Mucosa of stomach (tissue), 1 donor: ENCODE measurements at regions not wholly inside any gene's neighbourhood (a gene's known extent, or its start where the extent isn't known, plus 50 kb on each side); places are given as distances from the start of the nearest gene placed in this dataset.
"Not testable (repeated sequence)": the region's sequence is repeated elsewhere in the genome, so short reads cannot be mapped to it uniquely, and the experiment has no call there.

Source experiments
- H3K27me3 ChIP-seq: one replicate; pipeline ENCODE4 v1.7.0; 2013; ENCODE audit warnings: mild to moderate bottlenecking, low read length; ENCODE audit not compliant: control insufficient read depth, insufficient read depth
- H3K36me3 ChIP-seq: one replicate; pipeline ENCODE4 v1.7.0; 2013; ENCODE audit warnings: low read length; ENCODE audit not compliant: control insufficient read depth, insufficient read depth
- H3K4me1 ChIP-seq: one replicate; pipeline ENCODE4 v1.7.0; 2013; ENCODE audit warnings: mild to moderate bottlenecking, low read length; ENCODE audit not compliant: control insufficient read depth, insufficient read depth
- H3K4me3 ChIP-seq: one replicate; pipeline ENCODE4 v1.7.0; 2013; ENCODE audit warnings: low read length
- H3K9ac ChIP-seq: one replicate; pipeline ENCODE4 v1.7.0; 2013; ENCODE audit warnings: mild to moderate bottlenecking, low read length, moderate library complexity
- H3K9me3 ChIP-seq: one replicate; pipeline ENCODE4 v1.7.0; 2013; ENCODE audit warnings: mild to moderate bottlenecking, low read length, moderate library complexity; ENCODE audit not compliant: control insufficient read depth
- donor health status: Pancreatic carcinoma.

GRCh38 chr13:44866411-44866911 is 122.8 kb downstream of the NUFIP1 start:
- Histone ChIP-seq H3K27me3 (no peaks in the 10 kb centered on the region), H3K36me3 (no peaks in the 10 kb centered on the region), H3K4me3 (no peak overlapping the region), H3K9ac (no peak overlapping the region), H3K4me1 (peaks cover 12% of the 10 kb centered on the region), H3K9me3 (no peaks in the 10 kb centered on the region)

DNA sequence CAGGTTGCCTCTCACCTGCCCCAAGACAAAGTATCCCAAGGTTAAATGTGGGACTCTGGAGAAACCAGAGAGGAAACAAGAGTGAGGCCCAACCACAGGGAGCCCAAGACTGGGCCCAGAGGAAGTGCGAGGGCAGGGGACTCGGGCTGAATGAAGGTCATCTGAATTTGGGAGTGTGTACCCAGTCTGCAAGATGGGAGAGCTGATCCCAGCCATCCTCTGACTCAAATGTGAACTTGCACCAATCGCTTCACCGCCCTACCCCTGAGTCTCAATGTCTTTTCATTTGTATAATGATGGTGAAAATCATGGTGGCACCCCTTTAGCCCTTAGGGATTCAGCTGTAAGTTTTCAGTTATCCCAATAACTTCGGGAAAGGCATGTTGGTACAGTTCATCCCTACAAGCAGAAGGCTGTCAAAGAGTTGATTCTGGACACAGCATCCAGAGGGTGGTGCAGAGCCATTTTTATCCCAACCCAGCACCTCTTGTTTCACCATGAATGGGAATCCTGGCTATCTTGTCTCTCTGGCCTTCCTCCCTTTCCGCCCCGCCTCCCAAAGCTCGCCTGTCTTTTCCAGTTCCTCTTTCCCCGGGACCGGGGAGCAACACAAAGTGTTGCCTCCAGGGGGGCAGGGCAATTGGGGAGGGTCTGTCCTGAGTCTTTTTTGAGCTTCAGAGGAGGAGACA is 123.4 kb downstream of the NUFIP1 start:
- Histone ChIP-seq H3K4me1 (peaks cover 9% of the 10 kb centered on the region), H3K4me3 (no peak overlapping the region), H3K36me3 (no peaks in the 10 kb centered on the region), H3K9ac (no peak overlapping the region), H3K9me3 (no peaks in the 10 kb centered on the region), H3K27me3 (no peaks in the 10 kb centered on the region)

GRCh38 chr13:44863641-44864040 is 125.6 kb downstream of the NUFIP1 start:
- H3K9ac ChIP-seq, H3K27me3 ChIP-seq, H3K4me1 ChIP-seq, H3K4me3 ChIP-seq, H3K36me3 ChIP-seq, H3K9me3 ChIP-seq: not testable (repeated sequence)

GRCh38 chr13:44860454-44860853 is 128.8 kb downstream of the NUFIP1 start:
- no peak overlapping the region for H3K4me3 ChIP-seq
- no peaks in the 10 kb centered on the region for H3K4me1 ChIP-seq
- H3K9ac ChIP-seq, result no peak overlapping the region
- no peaks in the 10 kb centered on the region for H3K9me3 ChIP-seq
- H3K27me3 ChIP-seq, result no peaks in the 10 kb centered on the region
- H3K36me3 ChIP-seq, result no peaks in the 10 kb centered on the region

- Histone ChIP-seq H3K4me1 (peaks cover 22% of the 10 kb centered on the region), H3K9ac (no peak overlapping the region), H3K36me3 (no peaks in the 10 kb centered on the region), H3K9me3 (no peaks in the 10 kb centered on the region), H3K4me3 (no peak overlapping the region), H3K27me3 (no peaks in the 10 kb centered on the region)
Observed at GRCh38 chr13:44857736-44858135, 131.5 kb downstream of the NUFIP1 start.

- no peaks in the 10 kb centered on the region for H3K27me3 ChIP-seq
- peaks cover 29% of the 10 kb centered on the region for H3K4me1 ChIP-seq
Observed at GRCh38 chr13:44857061-44857460, 132.2 kb downstream of the NUFIP1 start.

DNA sequence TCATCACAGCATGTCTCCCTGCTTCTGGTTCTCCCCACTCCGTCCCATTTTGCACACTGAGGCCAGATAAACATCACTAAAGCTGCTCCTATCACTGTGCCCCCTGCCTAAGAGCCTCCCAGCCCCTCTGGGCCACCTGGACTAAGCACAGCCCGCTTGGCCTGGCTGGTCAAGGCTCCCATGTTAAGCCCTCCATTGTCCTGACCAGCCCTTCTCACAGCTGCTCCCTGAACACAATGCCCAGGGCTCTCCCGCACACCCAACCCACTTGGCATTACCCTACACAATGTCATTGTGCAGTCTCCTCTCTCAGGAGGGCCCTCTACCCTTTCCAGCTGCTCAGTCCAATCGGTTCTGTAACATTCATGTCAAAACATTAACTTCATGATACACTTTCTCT is 133.4 kb downstream of the NUFIP1 start:
- no peaks in the 10 kb centered on the region for H3K36me3 ChIP-seq
- H3K4me3 ChIP-seq, result no peak overlapping the region
- no peaks in the 10 kb centered on the region for H3K9me3 ChIP-seq
- H3K4me1 ChIP-seq, result peaks cover 29% of the 10 kb centered on the region
- H3K27me3 ChIP-seq, result no peaks in the 10 kb centered on the region
- H3K9ac ChIP-seq, result no peak overlapping the region

More at GRCh38 chr13:44857061-44857460, 132.2 kb downstream of the NUFIP1 start:
- Histone ChIP-seq H3K9me3 (no peaks in the 10 kb centered on the region), H3K9ac (no peak overlapping the region), H3K36me3 (no peaks in the 10 kb centered on the region), H3K4me3 (no peak overlapping the region)

- peak overlapping the region; percentile 45 for H3K9ac ChIP-seq
- no peaks in the 10 kb centered on the region for H3K36me3 ChIP-seq
- no peaks in the 10 kb centered on the region for H3K27me3 ChIP-seq
- H3K9me3 ChIP-seq, result no peaks in the 10 kb centered on the region
- H3K4me3 ChIP-seq, result no peak overlapping the region
- peaks cover 29% of the 10 kb centered on the region for H3K4me1 ChIP-seq
Observed at GRCh38 chr13:44854313-44855060, 134.8 kb downstream of the NUFIP1 start.

GRCh38 chr13:44853641-44854040 is 135.6 kb downstream of the NUFIP1 start:
- Histone ChIP-seq H3K4me1 (peaks cover 29% of the 10 kb centered on the region), H3K9me3 (no peaks in the 10 kb centered on the region), H3K36me3 (no peaks in the 10 kb centered on the region), H3K9ac (no peak overlapping the region), H3K4me3 (no peak overlapping the region), H3K27me3 (no peaks in the 10 kb centered on the region)

GRCh38 chr13:44848920-44849676 is 140.2 kb downstream of the NUFIP1 start:
- H3K4me1 ChIP-seq, result peaks cover 19% of the 10 kb centered on the region
- H3K4me3 ChIP-seq, result no peak overlapping the region
- no peaks in the 10 kb centered on the region for H3K9me3 ChIP-seq
- no peaks in the 10 kb centered on the region for H3K36me3 ChIP-seq
- no peaks in the 10 kb centered on the region for H3K27me3 ChIP-seq
- H3K9ac ChIP-seq, result no peak overlapping the region

GRCh38 chr13:44845281-44846058 is 143.8 kb downstream of the NUFIP1 start:
- H3K9me3 ChIP-seq, H3K4me1 ChIP-seq, H3K9ac ChIP-seq, H3K4me3 ChIP-seq, H3K36me3 ChIP-seq, H3K27me3 ChIP-seq: not testable (repeated sequence)
